H1 (cell line): ENCODE measurements at regions not wholly inside any gene's neighbourhood (a gene's known extent, or its start where the extent isn't known, plus 50 kb on each side); places are given as distances from the start of the nearest gene placed in this dataset.

Source experiments
- CHD2 ChIP-seq: IDR thresholded peaks from 2 replicates; pipeline ENCODE4 v1.6.1; 2012; ENCODE audit warnings: low read length, improper control_type of control experiment
- CTCF ChIP-seq, 3 experiments: IDR thresholded peaks; 1 replicate in 2 of 3; 2 replicates in 1 of 3; pipeline versions ENCODE4 v1.5.1 to v1.6.1; 2011; ENCODE audit warnings: low read length in 3 of 3, mild to moderate bottlenecking in 3 of 3, inconsistent platforms in 2 of 3, low read depth in 1 of 3, moderate library complexity in 1 of 3; ENCODE audit not compliant: insufficient read depth in 1 of 3; ENCODE audit errors: control extremely low read depth in 1 of 3
- EZH2 ChIP-seq: fragments of 200-600 bp; sonication (generic); IDR thresholded peaks from 2 replicates; pipeline ENCODE4 v1.7.1; 2012; ENCODE audit warnings: low read depth, mild to moderate bottlenecking, moderate library complexity, low read length, inconsistent platforms; ENCODE audit not compliant: severe bottlenecking
- GABPA ChIP-seq: IDR thresholded peaks from 2 replicates; pipeline ENCODE4 v1.6.1; 2011; ENCODE audit warnings: mild to moderate bottlenecking, low read length, moderate library complexity, borderline replicate concordance; ENCODE audit not compliant: insufficient read depth
- HDAC6 ChIP-seq: IDR thresholded peaks from one replicate; pipeline ENCODE4 v1.7.1; 2012; ENCODE audit warnings: low read depth, mild to moderate bottlenecking, inconsistent platforms, low read length, moderate library complexity
- MAX ChIP-seq: IDR thresholded peaks from 2 replicates; pipeline ENCODE4 v1.6.1; 2012; ENCODE audit warnings: inconsistent platforms
- POLR2AphosphoS5 ChIP-seq: IDR thresholded peaks from 2 replicates; pipeline ENCODE4 v1.6.1; 2011; ENCODE audit warnings: low read depth, low read length
- POU5F1 ChIP-seq: IDR thresholded peaks from 2 replicates; pipeline ENCODE4 v1.6.1; 2011; ENCODE audit warnings: low read depth, mild to moderate bottlenecking, low read length, moderate library complexity
- RAD21 ChIP-seq, 2 experiments: IDR thresholded peaks in 1 of 2; conservative IDR thresholded peaks in 1 of 2; 2 replicates each; pipeline ENCODE4 v1.6.1; 2011; ENCODE audit warnings: low read depth in 2 of 2, low read length in 2 of 2, improper control_type of control experiment in 1 of 2, inconsistent platforms in 1 of 2, mild to moderate bottlenecking in 1 of 2, moderate library complexity in 1 of 2
- TF ChIP-seq, protein P1 (sequence below): fragments of 300-600 bp; sonication (generic); IDR thresholded peaks from 2 replicates; pipeline ENCODE4 v1.7.1; 2012; ENCODE audit warnings: low read length, moderate library complexity, mild to moderate bottlenecking, inconsistent platforms; ENCODE audit not compliant: insufficient replicate concordance

GRCh38 chr14:30088620-30089019, 161.0 kb upstream of the PRKD1 start:
- no peak for TF ChIP-seq POLR2AphosphoS5
- TF ChIP-seq CTCF (IDR thresholded peaks at IDR 0.05; ENCODE audit: control extremely low read depth in 1 of 3, insufficient read depth in 1 of 3, low read depth in 1 of 3, low read length in 3 of 3), result no peak
- TF ChIP-seq EZH2, result no peak
- TF ChIP-seq POU5F1, result no peak
- TF ChIP-seq CHD2, result no peak
- TF ChIP-seq GABPA, result no peak
- TF ChIP-seq MAX, result no peak
- TF ChIP-seq, protein P1, sequence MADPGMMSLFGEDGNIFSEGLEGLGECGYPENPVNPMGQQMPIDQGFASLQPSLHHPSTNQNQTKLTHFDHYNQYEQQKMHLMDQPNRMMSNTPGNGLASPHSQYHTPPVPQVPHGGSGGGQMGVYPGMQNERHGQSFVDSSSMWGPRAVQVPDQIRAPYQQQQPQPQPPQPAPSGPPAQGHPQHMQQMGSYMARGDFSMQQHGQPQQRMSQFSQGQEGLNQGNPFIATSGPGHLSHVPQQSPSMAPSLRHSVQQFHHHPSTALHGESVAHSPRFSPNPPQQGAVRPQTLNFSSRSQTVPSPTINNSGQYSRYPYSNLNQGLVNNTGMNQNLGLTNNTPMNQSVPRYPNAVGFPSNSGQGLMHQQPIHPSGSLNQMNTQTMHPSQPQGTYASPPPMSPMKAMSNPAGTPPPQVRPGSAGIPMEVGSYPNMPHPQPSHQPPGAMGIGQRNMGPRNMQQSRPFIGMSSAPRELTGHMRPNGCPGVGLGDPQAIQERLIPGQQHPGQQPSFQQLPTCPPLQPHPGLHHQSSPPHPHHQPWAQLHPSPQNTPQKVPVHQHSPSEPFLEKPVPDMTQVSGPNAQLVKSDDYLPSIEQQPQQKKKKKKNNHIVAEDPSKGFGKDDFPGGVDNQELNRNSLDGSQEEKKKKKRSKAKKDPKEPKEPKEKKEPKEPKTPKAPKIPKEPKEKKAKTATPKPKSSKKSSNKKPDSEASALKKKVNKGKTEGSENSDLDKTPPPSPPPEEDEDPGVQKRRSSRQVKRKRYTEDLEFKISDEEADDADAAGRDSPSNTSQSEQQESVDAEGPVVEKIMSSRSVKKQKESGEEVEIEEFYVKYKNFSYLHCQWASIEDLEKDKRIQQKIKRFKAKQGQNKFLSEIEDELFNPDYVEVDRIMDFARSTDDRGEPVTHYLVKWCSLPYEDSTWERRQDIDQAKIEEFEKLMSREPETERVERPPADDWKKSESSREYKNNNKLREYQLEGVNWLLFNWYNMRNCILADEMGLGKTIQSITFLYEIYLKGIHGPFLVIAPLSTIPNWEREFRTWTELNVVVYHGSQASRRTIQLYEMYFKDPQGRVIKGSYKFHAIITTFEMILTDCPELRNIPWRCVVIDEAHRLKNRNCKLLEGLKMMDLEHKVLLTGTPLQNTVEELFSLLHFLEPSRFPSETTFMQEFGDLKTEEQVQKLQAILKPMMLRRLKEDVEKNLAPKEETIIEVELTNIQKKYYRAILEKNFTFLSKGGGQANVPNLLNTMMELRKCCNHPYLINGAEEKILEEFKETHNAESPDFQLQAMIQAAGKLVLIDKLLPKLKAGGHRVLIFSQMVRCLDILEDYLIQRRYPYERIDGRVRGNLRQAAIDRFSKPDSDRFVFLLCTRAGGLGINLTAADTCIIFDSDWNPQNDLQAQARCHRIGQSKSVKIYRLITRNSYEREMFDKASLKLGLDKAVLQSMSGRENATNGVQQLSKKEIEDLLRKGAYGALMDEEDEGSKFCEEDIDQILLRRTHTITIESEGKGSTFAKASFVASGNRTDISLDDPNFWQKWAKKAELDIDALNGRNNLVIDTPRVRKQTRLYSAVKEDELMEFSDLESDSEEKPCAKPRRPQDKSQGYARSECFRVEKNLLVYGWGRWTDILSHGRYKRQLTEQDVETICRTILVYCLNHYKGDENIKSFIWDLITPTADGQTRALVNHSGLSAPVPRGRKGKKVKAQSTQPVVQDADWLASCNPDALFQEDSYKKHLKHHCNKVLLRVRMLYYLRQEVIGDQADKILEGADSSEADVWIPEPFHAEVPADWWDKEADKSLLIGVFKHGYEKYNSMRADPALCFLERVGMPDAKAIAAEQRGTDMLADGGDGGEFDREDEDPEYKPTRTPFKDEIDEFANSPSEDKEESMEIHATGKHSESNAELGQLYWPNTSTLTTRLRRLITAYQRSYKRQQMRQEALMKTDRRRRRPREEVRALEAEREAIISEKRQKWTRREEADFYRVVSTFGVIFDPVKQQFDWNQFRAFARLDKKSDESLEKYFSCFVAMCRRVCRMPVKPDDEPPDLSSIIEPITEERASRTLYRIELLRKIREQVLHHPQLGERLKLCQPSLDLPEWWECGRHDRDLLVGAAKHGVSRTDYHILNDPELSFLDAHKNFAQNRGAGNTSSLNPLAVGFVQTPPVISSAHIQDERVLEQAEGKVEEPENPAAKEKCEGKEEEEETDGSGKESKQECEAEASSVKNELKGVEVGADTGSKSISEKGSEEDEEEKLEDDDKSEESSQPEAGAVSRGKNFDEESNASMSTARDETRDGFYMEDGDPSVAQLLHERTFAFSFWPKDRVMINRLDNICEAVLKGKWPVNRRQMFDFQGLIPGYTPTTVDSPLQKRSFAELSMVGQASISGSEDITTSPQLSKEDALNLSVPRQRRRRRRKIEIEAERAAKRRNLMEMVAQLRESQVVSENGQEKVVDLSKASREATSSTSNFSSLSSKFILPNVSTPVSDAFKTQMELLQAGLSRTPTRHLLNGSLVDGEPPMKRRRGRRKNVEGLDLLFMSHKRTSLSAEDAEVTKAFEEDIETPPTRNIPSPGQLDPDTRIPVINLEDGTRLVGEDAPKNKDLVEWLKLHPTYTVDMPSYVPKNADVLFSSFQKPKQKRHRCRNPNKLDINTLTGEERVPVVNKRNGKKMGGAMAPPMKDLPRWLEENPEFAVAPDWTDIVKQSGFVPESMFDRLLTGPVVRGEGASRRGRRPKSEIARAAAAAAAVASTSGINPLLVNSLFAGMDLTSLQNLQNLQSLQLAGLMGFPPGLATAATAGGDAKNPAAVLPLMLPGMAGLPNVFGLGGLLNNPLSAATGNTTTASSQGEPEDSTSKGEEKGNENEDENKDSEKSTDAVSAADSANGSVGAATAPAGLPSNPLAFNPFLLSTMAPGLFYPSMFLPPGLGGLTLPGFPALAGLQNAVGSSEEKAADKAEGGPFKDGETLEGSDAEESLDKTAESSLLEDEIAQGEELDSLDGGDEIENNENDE, result no peak
- TF ChIP-seq RAD21 (IDR thresholded peaks at IDR 0.05 in 1 of 2, conservative IDR thresholded peaks at IDR 0.05 in 1 of 2; ENCODE audit: low read depth in 2 of 2, low read length in 2 of 2), result no peak
- TF ChIP-seq HDAC6, result no peak
